Activated T-cell treated with anti-CD3 and anti-CD28 coated beads for 24 hours (primary cell): ENCODE measurements at regions not wholly inside any gene's neighbourhood (a gene's known extent, or its start where the extent isn't known, plus 50 kb on each side); places are given as distances from the start of the nearest gene placed in this dataset.
"Not testable (repeated sequence)": the region's sequence is repeated elsewhere in the genome, so short reads cannot be mapped to it uniquely, and the experiment has no call there.

Experiments used
- DNase-seq: peaks from one replicate; pipeline ENCODE4 v3.0.0-alpha.2; 2020; ENCODE audit warnings: low read depth

- DNase-seq, result no peak
Measured at GRCh38 chr12:111271674-111272418, 97.0 kb downstream of the PHETA1 start.

DNA sequence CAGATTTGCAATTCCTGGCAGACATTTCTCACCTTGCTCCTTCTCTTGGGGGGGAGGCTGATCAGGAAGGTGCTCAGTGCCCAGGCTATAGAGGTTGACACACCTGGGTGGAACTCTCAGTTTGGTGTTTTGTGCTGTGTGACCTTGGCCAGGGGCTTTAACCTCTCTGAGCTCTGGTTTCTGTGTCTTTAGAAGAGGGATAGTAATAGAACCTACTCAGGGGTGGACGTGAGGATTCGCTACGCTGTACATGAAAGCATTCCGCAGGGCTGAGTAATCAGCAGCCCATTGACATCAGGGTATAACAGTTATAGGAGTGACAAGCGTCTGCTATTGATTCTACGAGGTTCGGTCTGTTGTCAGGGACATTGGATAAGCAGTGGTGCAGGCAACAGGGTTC lies 98.1 kb downstream of the PHETA1 start:
- no peak for DNase-seq

GRCh38 chr12:111270239-111270638 lies 98.7 kb downstream of the PHETA1 start:
- no peak for DNase-seq

- no peak for DNase-seq
Measured at GRCh38 chr12:111269718-111270117, 99.2 kb downstream of the PHETA1 start.

DNA sequence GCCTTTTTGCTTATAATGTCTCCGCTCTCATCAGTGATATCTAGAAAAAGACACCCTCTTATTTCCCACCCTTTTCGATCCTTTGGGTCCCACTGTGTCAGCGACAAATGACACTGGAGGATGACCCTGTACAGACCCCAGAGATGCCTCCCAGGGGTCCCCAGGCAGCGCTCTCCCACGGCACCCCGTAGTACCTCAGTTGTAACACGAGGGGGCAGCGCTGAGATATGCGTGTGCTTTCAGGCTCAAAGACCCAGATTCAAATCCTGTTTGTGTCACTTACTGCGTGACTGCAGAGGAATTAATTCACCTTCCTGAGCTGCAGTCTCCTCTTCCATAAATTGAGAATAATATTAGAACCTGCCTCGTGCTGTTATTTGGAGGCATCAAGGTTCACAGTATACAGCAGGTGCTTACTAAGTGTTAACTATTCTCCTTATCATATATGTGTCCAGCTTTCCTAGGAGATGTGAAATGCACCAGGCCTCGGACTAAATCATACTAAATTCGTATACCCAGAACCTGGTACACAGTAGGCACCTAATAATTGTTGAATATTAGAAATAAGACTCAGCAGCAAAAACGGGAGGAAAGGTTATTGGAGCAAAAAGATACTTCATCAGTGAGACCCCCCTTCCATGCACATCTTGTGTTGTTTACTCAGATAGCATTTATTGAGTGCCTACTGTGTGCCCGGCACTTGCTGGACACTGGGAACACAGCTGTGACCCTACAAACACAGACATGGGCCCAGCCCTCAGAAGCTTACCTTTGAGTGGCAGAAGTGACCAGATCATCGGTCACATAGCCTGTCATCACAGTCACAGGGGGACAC lies 99.9 kb downstream of the PHETA1 start:
- DNase-seq, result no peak

DNA sequence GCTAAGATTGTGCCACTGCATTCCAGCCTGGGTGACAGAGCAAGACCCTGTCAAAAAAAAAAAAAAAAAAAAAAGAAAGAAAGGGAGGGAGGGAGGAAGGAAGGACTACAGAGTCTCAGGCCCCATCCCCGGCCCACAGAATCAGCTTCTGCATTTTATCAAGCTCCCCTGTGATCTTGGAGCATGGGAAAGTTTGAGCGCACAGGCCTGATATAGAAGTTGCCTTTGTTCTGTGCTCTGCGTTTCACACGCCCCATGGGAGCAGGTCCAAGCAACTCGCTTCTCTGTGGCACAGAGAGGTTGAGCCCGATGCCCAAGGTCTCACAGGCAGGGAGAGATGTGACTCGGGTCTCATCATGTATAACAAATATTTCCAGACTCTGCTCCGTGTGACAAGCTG lies 101.8 kb downstream of the PHETA1 start:
- DNase-seq, result no peak

DNA sequence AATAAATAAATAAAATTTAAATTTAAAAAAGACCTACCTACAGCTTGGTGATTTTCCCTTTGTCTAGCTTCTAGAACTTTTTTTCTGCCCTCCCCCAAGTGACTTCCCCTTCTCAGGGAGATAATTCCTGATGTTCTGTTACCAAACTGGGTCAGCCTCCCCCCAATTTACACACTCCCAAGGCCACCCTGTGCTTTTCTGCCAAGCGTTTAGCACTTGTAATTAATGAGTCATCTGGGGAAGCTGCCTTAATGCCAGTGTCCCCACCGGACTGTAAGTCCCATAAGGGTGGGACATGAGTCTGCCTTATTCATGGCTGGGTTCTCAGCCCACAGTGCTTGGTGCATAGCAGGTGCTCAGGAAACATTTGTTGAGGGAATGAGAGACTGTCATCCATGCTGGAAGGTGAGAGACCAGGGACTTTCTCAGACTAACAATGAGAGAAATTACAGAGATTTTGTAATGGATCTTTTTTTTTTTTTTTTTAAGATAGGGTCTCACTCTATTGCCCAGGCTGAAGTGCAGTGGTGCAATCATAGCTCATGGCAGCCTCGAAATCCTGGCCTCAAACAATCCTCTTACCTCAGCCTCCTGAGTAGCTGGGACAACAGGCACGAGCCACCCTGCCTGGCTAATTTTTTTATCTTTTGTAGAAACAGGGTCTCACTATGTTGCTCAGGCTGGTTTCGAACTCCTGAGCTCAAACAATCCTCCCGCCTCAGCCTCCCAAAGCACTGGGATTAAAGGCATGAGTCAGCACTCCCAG lies 106.8 kb downstream of the PHETA1 start:
- no peak for DNase-seq

GRCh38 chr12:111260732-111261131 lies 108.2 kb downstream of the PHETA1 start:
- DNase-seq, result no peak

DNA sequence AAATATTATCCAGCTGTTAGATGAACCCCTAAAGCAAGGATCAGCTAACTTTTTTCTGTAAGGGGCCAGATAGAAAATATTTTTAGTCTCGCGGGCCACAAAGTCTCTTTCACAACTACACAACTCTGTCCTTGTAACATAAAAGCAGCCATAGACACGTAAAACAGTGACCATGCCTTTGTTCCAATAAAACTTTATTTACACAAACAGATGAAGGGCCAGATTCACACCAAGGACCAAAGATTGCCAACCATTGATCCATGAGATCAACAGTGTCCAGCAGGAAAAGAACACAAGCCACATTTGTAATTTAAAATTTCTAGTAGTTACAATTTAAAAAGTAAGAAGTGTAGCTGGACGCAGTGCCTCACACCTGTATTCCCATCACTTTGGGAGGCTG lies 109.7 kb downstream of the PHETA1 start:
- DNase-seq, result no peak

GRCh38 chr12:111258081-111258480 lies 110.8 kb downstream of the PHETA1 start:
- not testable (repeated sequence) for DNase-seq

GRCh38 chr12:111257435-111257902 lies 111.4 kb downstream of the PHETA1 start:
- no peak for DNase-seq

GRCh38 chr12:111256629-111257434 lies 112.1 kb downstream of the PHETA1 start:
- DNase-seq, result no peak

GRCh38 chr12:111255261-111255660 lies 113.6 kb downstream of the PHETA1 start:
- no peak for DNase-seq

- no peak for DNase-seq
Measured at GRCh38 chr12:111254106-111254505, 114.8 kb downstream of the PHETA1 start.

DNA sequence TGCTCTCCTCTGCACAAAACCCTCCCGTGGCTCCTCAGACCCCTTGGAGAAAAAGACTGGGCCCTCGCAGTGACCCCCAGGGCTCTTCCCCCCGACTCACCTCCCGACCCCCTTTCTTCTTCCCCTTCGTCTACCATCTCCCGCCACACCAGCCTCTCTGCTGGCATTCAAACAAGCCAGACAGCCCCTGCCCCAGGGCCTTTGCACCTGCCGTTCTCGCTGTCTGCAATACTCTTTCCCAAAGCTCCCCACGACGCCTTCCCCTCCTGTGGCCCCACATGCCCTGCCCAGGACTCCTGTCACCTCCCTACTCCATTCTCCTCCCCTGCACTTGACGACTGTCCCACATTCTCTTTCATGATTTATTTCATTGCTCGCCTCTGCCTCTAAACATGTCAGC lies 115.7 kb downstream of the PHETA1 start:
- no peak for DNase-seq

DNA sequence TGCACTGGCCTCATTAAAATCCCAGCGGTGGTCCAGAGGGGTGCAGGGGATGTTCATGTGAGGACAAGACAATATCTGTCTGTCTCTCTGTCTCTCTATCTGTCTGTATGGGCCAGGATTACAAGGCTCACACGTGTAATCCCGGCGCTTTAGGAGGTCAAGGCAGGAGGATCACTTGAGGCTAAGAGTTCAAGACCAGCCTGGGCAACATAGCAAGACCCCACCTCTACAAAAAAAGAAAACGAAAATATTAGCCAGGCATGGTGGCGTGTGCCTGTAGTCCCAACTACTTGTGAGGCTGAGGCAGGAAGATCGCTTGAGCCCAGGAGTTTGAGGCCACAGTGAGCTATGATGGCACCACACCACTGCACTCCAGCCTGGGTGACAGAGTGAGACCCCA lies 117.1 kb downstream of the PHETA1 start:
- no peak for DNase-seq

- DNase-seq, result no peak
Measured at GRCh38 chr12:111251058-111251730, 117.7 kb downstream of the PHETA1 start.

DNA sequence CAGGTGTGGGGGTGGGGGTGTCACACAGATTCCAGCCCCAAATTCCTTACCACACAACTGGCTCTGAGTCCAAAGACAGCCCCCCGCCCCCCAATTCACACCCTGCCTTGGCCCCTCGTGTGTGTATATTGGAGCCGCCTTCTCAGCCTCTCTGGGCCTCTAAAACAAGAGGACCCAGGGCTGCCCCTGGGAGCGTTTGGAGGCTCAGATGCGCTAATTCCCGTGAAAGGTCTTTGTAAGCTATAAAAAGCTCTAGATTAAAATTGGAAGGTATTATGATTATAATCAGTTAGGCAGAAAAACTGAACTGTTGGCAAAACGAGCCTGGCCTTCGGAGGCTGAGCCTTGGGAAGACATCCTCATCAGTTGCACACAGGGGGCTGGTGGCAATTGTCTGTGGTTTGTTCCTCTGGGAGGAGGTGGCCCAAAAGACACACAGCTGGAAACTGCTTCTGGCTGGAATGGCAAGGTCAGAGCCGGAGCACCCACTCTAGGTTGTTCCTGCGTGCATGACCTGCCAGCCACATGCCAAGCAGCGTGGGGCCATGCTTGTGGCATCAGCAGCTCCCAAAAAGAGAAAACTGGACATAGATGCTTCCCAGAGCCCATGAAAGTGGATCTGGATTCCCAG lies 118.5 kb downstream of the PHETA1 start:
- DNase-seq, result no peak

DNA sequence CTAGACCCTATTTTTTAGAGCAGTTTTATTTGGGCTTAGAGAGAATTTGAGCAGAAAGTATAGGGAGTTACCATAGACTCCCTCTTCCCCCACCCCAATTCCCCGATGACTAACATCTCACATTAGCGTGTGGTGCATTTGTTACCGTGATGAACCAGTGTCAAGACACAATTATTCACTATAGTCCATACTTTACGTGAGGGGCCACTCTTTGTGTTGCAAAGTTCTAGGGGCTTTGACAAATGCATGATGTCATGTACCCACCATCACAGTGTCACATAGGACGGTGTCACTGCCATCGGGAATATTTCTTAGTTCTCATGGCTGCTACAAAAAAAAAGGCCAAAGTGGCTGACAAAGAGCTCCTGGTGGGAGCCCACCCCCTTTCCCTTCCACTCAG lies 119.1 kb downstream of the PHETA1 start:
- DNase-seq, result no peak

- no peak for DNase-seq
Measured at GRCh38 chr12:111249018-111249370, 119.9 kb downstream of the PHETA1 start.
